OCI-LY7 (cell line): ENCODE measurements at regions not wholly inside any gene's neighbourhood (a gene's known extent, or its start where the extent isn't known, plus 50 kb on each side); places are given as distances from the start of the nearest gene placed in this dataset.

ENCODE experiments used
- BruUV-seq: library from RNA; stranded (reverse); fragments of 400-500 nt; replicated peaks from 2 replicates; lab custom pipeline; 2021; lab: Mats Ljungman, UMichigan
- CTCF ChIA-PET: fragments of 300-600 bp; sonication (Branson Sonifier 250); formaldehyde crosslinking; loops from one replicate; lab custom pipeline; 2022; ENCODE audit warnings: antibody characterized with exemption; ENCODE audit not compliant: unreplicated experiment; lab: Charles Lee
- POLR2A ChIA-PET: fragments of 300-600 bp; sonication (Branson Sonifier 250); formaldehyde crosslinking; loops from one replicate; lab custom pipeline; 2022; ENCODE audit warnings: antibody characterized with exemption; lab: Charles Lee
- DNase-seq: peaks from one replicate; pipeline ENCODE4 v3.0.0-alpha.2; 2015; ENCODE audit warnings: low spot score
- H2AFZ ChIP-seq: fragments of 200-600 bp; sonication (generic), shearing (Covaris generic); 2 replicates; pipeline ENCODE4 v1.6.1; 2014; ENCODE audit warnings: mild to moderate bottlenecking, antibody characterized with exemption, low read length, moderate library complexity
- H3K27ac ChIP-seq: fragments of 200-600 bp; sonication (generic); 2 replicates; pipeline ENCODE4 v1.5.1; 2014; ENCODE audit warnings: mixed run types, low read depth, mild to moderate bottlenecking, moderate library complexity, low read length, inconsistent platforms; ENCODE audit not compliant: poor library complexity, severe bottlenecking
- H3K36me3 ChIP-seq: fragments of 200-600 bp; sonication (generic); 2 replicates; pipeline ENCODE4 v1.6.1; 2014; ENCODE audit warnings: mild to moderate bottlenecking, antibody characterized with exemption, low read length, moderate library complexity, mixed read lengths; ENCODE audit not compliant: insufficient read depth
- H3K4me1 ChIP-seq: fragments of 200-600 bp; sonication (generic); 2 replicates; pipeline ENCODE4 v1.5.1; 2014; ENCODE audit warnings: mild to moderate bottlenecking, low read length; ENCODE audit not compliant: insufficient read depth, poor library complexity, severe bottlenecking
- H3K4me2 ChIP-seq: fragments of 200-600 bp; sonication (generic); 2 replicates; pipeline ENCODE4 v1.6.1; 2014; ENCODE audit warnings: mild to moderate bottlenecking, low read length
- H3K4me3 ChIP-seq: fragments of 200-600 bp; sonication (generic); 2 replicates; pipeline ENCODE4 v1.5.1; 2014; ENCODE audit warnings: mild to moderate bottlenecking, low read depth, low read length; ENCODE audit not compliant: poor library complexity, severe bottlenecking
- H3K79me2 ChIP-seq: fragments of 200-600 bp; sonication (generic); 2 replicates; pipeline ENCODE4 v1.6.1; 2016; ENCODE audit warnings: low read depth, mild to moderate bottlenecking, low read length, moderate library complexity, mixed read lengths; ENCODE audit not compliant: insufficient read depth
- H3K9me2 ChIP-seq: fragments of 200-600 bp; sonication (generic); 2 replicates; pipeline ENCODE4 v1.6.1; 2016; ENCODE audit warnings: mild to moderate bottlenecking, low read length, mixed read lengths; ENCODE audit not compliant: insufficient read depth
- H3K9me3 ChIP-seq: fragments of 200-600 bp; sonication (generic); 2 replicates; pipeline ENCODE4 v1.6.1; 2014; ENCODE audit warnings: mild to moderate bottlenecking, mixed run types, low read length, mixed read lengths
- H4K20me1 ChIP-seq: fragments of 200-600 bp; sonication (generic); 2 replicates; pipeline ENCODE4 v1.6.1; 2014; ENCODE audit warnings: mild to moderate bottlenecking, antibody characterized with exemption, low read length, moderate library complexity, mixed read lengths; ENCODE audit not compliant: insufficient read depth
- CTCF ChIP-seq: fragments of 200-600 bp; sonication (generic); conservative IDR thresholded peaks from 2 replicates; pipeline ENCODE4 v1.5.1; 2014; ENCODE audit warnings: mild to moderate bottlenecking, antibody characterized with exemption, low read length, moderate library complexity, mixed read lengths
- EZH2phosphoT487 ChIP-seq: fragments of 200-600 bp; sonication (generic); IDR thresholded peaks from 2 replicates; pipeline ENCODE4 v1.6.1; 2018; ENCODE audit warnings: low read depth, borderline replicate concordance, mild to moderate bottlenecking, mixed run types, antibody characterized with exemption, low read length, moderate library complexity, mixed read lengths
- intact Hi-C: fragments of 100-400 bp; cut with micrococcal nuclease; formaldehyde crosslinking; loops from one replicate; pipeline ENCODE4 v1.10.0; 2022; ENCODE audit not compliant: unreplicated experiment

DNA sequence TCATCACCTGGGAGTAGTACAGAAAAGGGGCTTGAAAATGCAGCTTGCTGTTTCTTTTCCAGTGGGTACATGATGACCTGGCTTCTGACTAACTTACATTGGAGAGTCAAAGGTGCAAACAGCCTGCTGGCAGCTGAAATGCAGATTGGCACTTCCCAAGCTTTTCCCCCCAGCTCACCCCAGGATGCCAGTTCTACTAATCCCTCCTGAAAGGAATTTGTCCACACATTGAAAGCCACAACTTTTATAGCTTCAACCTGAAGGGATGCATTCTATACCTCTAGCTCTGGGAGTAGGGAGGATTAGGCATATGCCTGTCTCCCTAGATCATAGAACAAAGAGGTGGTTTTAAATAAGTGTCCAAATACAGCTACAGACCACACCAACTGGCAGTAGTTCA lies 281.7 kb downstream of the EFHB start:
- intact Hi-C loops = no loop called here
- ChIA-PET CTCF (no interaction called here), POLR2A (interaction anchor here (1.0 to 1.7 kb wide), 2 partner anchors 19 to 20 kb away, joined by 3 to 4 read pairs; no protein-coding TSS in a partner anchor)
- Histone ChIP-seq H3K4me2 (no peak overlapping the region), H3K27ac (no peak overlapping the region), H3K36me3 (no peaks in the 10 kb centered on the region), H2AFZ (no peak overlapping the region), H3K4me3 (no peak overlapping the region), H3K79me2 (no peaks in the 10 kb centered on the region), H3K9me3 (peaks cover 11% of the 10 kb centered on the region; the same call in 1 of the 2 replicates), H3K4me1 (no peaks in the 10 kb centered on the region), H4K20me1 (no peaks in the 10 kb centered on the region), H3K9me2 (peaks cover 6% of the 10 kb centered on the region; the same call in 1 of the 2 replicates)
- DNase-seq = no peak
- no TSS peak for BruUV-seq
- TF ChIP-seq EZH2phosphoT487 = no peak
- no peak for TF ChIP-seq CTCF

- no peak for TF ChIP-seq CTCF
- no peak for TF ChIP-seq EZH2phosphoT487
- Histone ChIP-seq H3K36me3 (no peaks in the 10 kb centered on the region), H3K27ac (no peak overlapping the region), H3K9me2 (peaks cover 6% of the 10 kb centered on the region; the same call in 1 of the 2 replicates), H3K79me2 (no peaks in the 10 kb centered on the region), H2AFZ (peak overlapping the region; percentile 53; the same call in 1 of the 2 replicates), H4K20me1 (no peaks in the 10 kb centered on the region), H3K4me1 (peaks cover 3% of the 10 kb centered on the region), H3K4me2 (no peak overlapping the region), H3K4me3 (no peak overlapping the region), H3K9me3 (no peaks in the 10 kb centered on the region)
- ChIA-PET CTCF (no interaction called here), POLR2A (interaction anchor here (0.5 to 0.6 kb wide), 3 partner anchors 14 to 245 kb away, joined by 3 to 8 read pairs (median 3); no protein-coding TSS in a partner anchor)
- intact Hi-C loops = no loop called here
- no peak for DNase-seq
- BruUV-seq = no TSS peak
These were observed 288.9 kb downstream of the EFHB start for GRCh38 chr3:19645093-19645492.

DNA sequence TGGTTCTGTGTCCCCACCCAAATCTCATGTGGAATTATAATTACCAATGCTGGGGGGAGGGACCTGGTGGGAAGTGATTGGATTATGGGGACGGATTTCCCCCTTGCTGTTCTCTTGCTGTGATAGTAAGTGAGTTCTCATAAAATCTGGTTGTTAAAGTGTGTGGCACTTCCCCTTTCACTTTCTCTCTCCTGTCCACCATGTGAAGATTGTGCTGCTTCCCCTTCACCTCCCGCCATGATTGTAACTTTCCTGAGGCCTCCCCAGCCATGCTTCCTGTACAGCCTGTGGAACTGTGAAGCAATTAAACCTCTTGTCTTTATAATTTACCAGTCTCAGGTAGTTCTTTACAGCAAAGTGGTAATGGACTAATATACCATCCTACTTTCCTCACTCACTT lies 289.6 kb downstream of the EFHB start:
- no TSS peak for BruUV-seq
- H3K4me3 ChIP-seq = no peak overlapping the region
- peak overlapping the region; percentile 53; the same call in 1 of the 2 replicates for H2AFZ ChIP-seq
- H3K4me2 ChIP-seq = no peak overlapping the region
- intact Hi-C loops = no loop called here
- H3K9me3 ChIP-seq = no peaks in the 10 kb centered on the region
- ChIA-PET CTCF (no interaction called here), POLR2A (interaction anchor here (0.6 to 0.7 kb wide), 2 partner anchors 95 to 341 kb away, joined by 3 read pairs; no protein-coding TSS in a partner anchor)
- H3K9me2 ChIP-seq = peaks cover 6% of the 10 kb centered on the region; the same call in 1 of the 2 replicates
- H3K27ac ChIP-seq = no peak overlapping the region
- DNase-seq = peak; percentile 13
- H4K20me1 ChIP-seq = no peaks in the 10 kb centered on the region
- no peaks in the 10 kb centered on the region for H3K36me3 ChIP-seq
- TF ChIP-seq CTCF (no peak), EZH2phosphoT487 (no peak)
- no peaks in the 10 kb centered on the region for H3K79me2 ChIP-seq
- H3K4me1 ChIP-seq = peaks cover 3% of the 10 kb centered on the region
